ENCODE measurements at regions not wholly inside any gene's neighbourhood (a gene's known extent, or its start where the extent isn't known, plus 50 kb on each side); places are given as distances from the start of the nearest gene placed in this dataset.

- TF ChIP-seq POLR2A (IDR thresholded peaks at IDR 0.05; ENCODE audit: extremely low read depth, insufficient read length) (no peak), MYC (IDR thresholded peaks at IDR 0.05; ENCODE audit: low read depth, low read length) (no peak), CTCF (IDR thresholded peaks at IDR 0.05; ENCODE audit: low read depth, low read length) (no peak), MAX (IDR thresholded peaks at IDR 0.05; ENCODE audit: low read depth, low read length) (no peak)
Measured at GRCh38 chr12:124664395-124665111, 97.1 kb upstream of the NCOR2 start.

Data from NB4 (cell line).